OCI-LY7 (cell line): ENCODE measurements at regions not wholly inside any gene's neighbourhood (a gene's known extent, or its start where the extent isn't known, plus 50 kb on each side); places are given as distances from the start of the nearest gene placed in this dataset.

Source experiments
- EZH2phosphoT487 ChIP-seq: fragments of 200-600 bp; sonication (generic); IDR thresholded peaks from 2 replicates; pipeline ENCODE4 v1.6.1; 2018; ENCODE audit warnings: low read depth, borderline replicate concordance, mild to moderate bottlenecking, mixed run types, antibody characterized with exemption, low read length, moderate library complexity, mixed read lengths
- TF ChIP-seq, protein P1 (sequence below): fragments of 200-600 bp; sonication (generic); conservative IDR thresholded peaks from 2 replicates; pipeline ENCODE4 v1.5.1; 2014; ENCODE audit warnings: mild to moderate bottlenecking, antibody characterized with exemption, low read length, moderate library complexity, mixed read lengths

GRCh38 chr2:164314148-164314547, 307.1 kb downstream of the GRB14 start:
- TF ChIP-seq, protein P1, sequence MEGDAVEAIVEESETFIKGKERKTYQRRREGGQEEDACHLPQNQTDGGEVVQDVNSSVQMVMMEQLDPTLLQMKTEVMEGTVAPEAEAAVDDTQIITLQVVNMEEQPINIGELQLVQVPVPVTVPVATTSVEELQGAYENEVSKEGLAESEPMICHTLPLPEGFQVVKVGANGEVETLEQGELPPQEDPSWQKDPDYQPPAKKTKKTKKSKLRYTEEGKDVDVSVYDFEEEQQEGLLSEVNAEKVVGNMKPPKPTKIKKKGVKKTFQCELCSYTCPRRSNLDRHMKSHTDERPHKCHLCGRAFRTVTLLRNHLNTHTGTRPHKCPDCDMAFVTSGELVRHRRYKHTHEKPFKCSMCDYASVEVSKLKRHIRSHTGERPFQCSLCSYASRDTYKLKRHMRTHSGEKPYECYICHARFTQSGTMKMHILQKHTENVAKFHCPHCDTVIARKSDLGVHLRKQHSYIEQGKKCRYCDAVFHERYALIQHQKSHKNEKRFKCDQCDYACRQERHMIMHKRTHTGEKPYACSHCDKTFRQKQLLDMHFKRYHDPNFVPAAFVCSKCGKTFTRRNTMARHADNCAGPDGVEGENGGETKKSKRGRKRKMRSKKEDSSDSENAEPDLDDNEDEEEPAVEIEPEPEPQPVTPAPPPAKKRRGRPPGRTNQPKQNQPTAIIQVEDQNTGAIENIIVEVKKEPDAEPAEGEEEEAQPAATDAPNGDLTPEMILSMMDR, result no peak
- TF ChIP-seq EZH2phosphoT487, result no peak
